ENCODE measurements at regions not wholly inside any gene's neighbourhood (a gene's known extent, or its start where the extent isn't known, plus 50 kb on each side); places are given as distances from the start of the nearest gene placed in this dataset.

GRCh38 chr1:244313346-244313745 is 138.4 kb downstream of the ADSS2 start:
- H3K27ac ChIP-seq (ENCODE audit: low read length) = no peak overlapping the region
- H3K4me3 ChIP-seq (ENCODE audit: low read length) = no peak overlapping the region
- TF ChIP-seq EZH2 (IDR thresholded peaks at IDR 0.05; ENCODE audit: borderline replicate concordance, insufficient read depth, low read length, poor library complexity, severe bottlenecking) (no peak), REST (IDR thresholded peaks at IDR 0.05; ENCODE audit: borderline replicate concordance) (no peak), SMC3 (conservative IDR thresholded peaks at IDR 0.05; ENCODE audit: poor library complexity) (no peak), RAD21 (conservative IDR thresholded peaks at IDR 0.05) (no peak), POLR2AphosphoS5 (IDR thresholded peaks at IDR 0.05) (no peak), CTCF (IDR thresholded peaks at IDR 0.05; ENCODE audit: poor library complexity, severe bottlenecking) (no peak), MXI1 (conservative IDR thresholded peaks at IDR 0.05; ENCODE audit: poor library complexity, severe bottlenecking) (no peak), EP300 (conservative IDR thresholded peaks at IDR 0.05; ENCODE audit: poor library complexity, severe bottlenecking) (no peak), TAF1 (IDR thresholded peaks at IDR 0.05; ENCODE audit: low read depth) (no peak)
- H3K36me3 ChIP-seq (ENCODE audit: insufficient read depth, low read length) = no peaks in the 10 kb centered on the region
- H3K27me3 ChIP-seq (ENCODE audit: insufficient read depth, low read depth, low read length) = no peaks in the 10 kb centered on the region
- no peak overlapping the region for H3K9ac ChIP-seq (ENCODE audit: low read length)
- no peak overlapping the region for H2AFZ ChIP-seq (ENCODE audit: low read depth, low read length)
- H3K79me2 ChIP-seq (replicated peaks; ENCODE audit: insufficient read depth, low read length) = no peaks in the 10 kb centered on the region
- H4K20me1 ChIP-seq (ENCODE audit: insufficient read depth) = no peaks in the 10 kb centered on the region
- H3F3A ChIP-seq (ENCODE audit: insufficient read depth, low read length, poor library complexity, severe bottlenecking) = no peaks in the 10 kb centered on the region
- H3K9me2 ChIP-seq (ENCODE audit: insufficient read depth, low read length) = no peaks in the 10 kb centered on the region
- H3K4me2 ChIP-seq (ENCODE audit: low read length) = no peak overlapping the region
- no peaks in the 10 kb centered on the region for H3K9me3 ChIP-seq (ENCODE audit: low read length)

- Histone ChIP-seq H3F3A (ENCODE audit: insufficient read depth, low read length, poor library complexity, severe bottlenecking) (no peaks in the 10 kb centered on the region), H2AFZ (ENCODE audit: low read depth, low read length) (no peak overlapping the region), H3K27ac (ENCODE audit: low read length) (no peak overlapping the region), H3K4me2 (ENCODE audit: low read length) (no peak overlapping the region), H3K36me3 (ENCODE audit: insufficient read depth, low read length) (no peaks in the 10 kb centered on the region), H3K9me2 (ENCODE audit: insufficient read depth, low read length) (no peaks in the 10 kb centered on the region), H3K9ac (ENCODE audit: low read length) (no peak overlapping the region), H3K79me2 (replicated peaks; ENCODE audit: insufficient read depth, low read length) (no peaks in the 10 kb centered on the region), H3K27me3 (ENCODE audit: insufficient read depth, low read depth, low read length) (no peaks in the 10 kb centered on the region), H4K20me1 (ENCODE audit: insufficient read depth) (no peaks in the 10 kb centered on the region), H3K4me3 (ENCODE audit: low read length) (no peak overlapping the region), H3K9me3 (ENCODE audit: low read length) (no peaks in the 10 kb centered on the region)
- no peak for TF ChIP-seq RAD21 (conservative IDR thresholded peaks at IDR 0.05)
- TF ChIP-seq EP300 (conservative IDR thresholded peaks at IDR 0.05; ENCODE audit: poor library complexity, severe bottlenecking) = no peak
- no peak for TF ChIP-seq MXI1 (conservative IDR thresholded peaks at IDR 0.05; ENCODE audit: poor library complexity, severe bottlenecking)
These were observed 136.7 kb downstream of the ADSS2 start for GRCh38 chr1:244314921-244315559.
